Erythroblast (primary cell): ENCODE measurements at regions not wholly inside any gene's neighbourhood (a gene's known extent, or its start where the extent isn't known, plus 50 kb on each side); places are given as distances from the start of the nearest gene placed in this dataset.

Experiments
- GATA1 ChIP-seq: IDR thresholded peaks from 2 replicates; pipeline ENCODE4 v1.6.1; 2011; ENCODE audit warnings: low read depth, mild to moderate bottlenecking, control low read depth, low read length, moderate library complexity
- POLR2A ChIP-seq: IDR thresholded peaks from 2 replicates; pipeline ENCODE4 v1.6.1; 2011; ENCODE audit warnings: mild to moderate bottlenecking, low read length

DNA sequence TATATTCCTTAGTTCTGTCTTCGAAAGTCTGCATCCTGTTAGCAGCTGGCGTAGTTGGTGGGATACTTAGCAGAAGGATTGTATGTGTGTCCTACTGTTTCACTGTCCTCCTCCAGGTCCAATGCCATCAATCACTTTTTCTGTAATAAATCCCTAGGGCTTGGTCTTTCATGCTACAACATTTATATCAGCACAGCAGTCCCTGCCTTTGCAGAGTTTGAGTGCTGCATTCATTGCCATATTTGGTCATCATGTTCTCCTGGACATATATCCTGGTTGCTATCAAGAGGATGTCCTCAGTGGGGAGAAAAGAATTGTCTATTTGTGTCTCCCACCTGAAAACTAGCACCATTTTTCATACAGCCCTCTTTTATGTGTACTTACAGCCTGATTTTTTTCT, 67.0 kb downstream of the OR5AK2 start:
- TF ChIP-seq POLR2A (no peak), GATA1 (no peak)
